GM18508 (cell line): ENCODE measurements at regions not wholly inside any gene's neighbourhood (a gene's known extent, or its start where the extent isn't known, plus 50 kb on each side); places are given as distances from the start of the nearest gene placed in this dataset.
"Not testable (repeated sequence)": the region's sequence is repeated elsewhere in the genome, so short reads cannot be mapped to it uniquely, and the experiment has no call there.

Experiments
- ATAC-seq: cut with Tn5 transposase; IDR thresholded peaks from one replicate; pipeline ENCODE4 v1.9.1; 2021; ENCODE audit warnings: moderate number of reproducible peaks; ENCODE audit not compliant: insufficient read depth, unreplicated experiment

GRCh38 chr3:110494728-110495127 is 576.9 kb upstream of the NECTIN3 start:
- no peak for ATAC-seq

- no peak for ATAC-seq
These were observed 576.3 kb upstream of the NECTIN3 start for GRCh38 chr3:110495201-110495927.

GRCh38 chr3:110504401-110504800 is 567.2 kb upstream of the NECTIN3 start:
- ATAC-seq: no peak

- ATAC-seq: no peak
These were observed 566.7 kb upstream of the NECTIN3 start for GRCh38 chr3:110504901-110505300.

DNA sequence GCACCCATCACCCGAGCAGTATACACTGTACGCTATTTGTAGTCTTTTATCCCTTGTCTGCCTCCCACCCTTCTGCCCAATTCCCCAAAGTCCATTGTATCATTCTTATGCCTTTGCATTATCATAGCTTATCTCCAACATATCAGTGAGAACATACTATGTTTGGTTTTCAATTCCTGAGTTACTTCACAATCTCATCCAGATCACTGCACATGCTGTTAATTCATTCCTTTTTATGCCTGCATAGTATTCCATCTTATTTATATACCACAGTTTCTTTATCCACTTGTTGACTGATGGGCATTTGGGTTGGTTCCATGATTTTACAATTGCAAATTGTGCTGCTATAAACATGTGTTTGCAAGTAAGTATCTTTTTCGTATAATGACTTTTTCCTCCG is 564.7 kb upstream of the NECTIN3 start:
- no peak for ATAC-seq

- ATAC-seq: not testable (repeated sequence)
These were observed 564.0 kb upstream of the NECTIN3 start for GRCh38 chr3:110507570-110507969.

DNA sequence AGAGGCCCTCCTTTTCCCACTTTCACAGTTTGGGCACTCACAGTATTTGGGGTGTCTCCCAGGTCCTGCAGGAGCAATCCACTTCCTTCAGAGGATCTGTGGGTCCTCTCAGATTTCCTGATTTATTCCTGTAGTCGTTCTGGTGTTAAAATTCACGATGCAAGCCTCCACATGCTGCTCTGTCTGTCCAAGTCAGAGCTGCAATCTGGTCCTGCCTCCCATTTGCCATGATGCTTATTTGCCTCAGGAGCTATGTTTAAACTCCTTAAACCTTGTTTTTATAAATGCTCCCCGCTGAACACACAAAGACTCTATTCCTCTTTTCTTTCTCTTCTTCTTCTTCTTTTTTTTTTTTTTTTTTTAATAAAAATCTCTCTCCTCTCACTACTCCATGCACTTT is 558.7 kb upstream of the NECTIN3 start:
- no peak for ATAC-seq

DNA sequence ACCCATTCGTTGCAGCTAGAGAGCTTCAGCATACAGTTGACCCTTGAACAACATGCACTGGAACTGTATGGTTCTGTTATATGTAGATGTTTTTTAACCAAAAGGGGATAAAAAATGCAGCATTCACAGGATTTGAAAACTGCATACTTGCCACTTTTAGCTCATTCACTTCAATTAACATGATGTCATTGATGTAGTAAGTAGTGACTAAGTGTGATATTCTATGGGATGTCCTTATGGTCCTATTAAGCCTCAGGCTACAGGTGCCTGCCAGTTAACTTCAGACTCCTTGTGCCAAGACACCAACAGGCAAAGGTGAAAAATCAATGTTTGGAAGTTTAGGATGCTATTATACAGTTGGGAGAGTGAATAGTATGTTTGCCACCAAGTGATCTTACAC is 553.6 kb upstream of the NECTIN3 start:
- no peak for ATAC-seq

GRCh38 chr3:110519071-110519470 is 552.5 kb upstream of the NECTIN3 start:
- ATAC-seq: no peak

- no peak for ATAC-seq
These were observed 550.6 kb upstream of the NECTIN3 start for GRCh38 chr3:110521019-110521418.

DNA sequence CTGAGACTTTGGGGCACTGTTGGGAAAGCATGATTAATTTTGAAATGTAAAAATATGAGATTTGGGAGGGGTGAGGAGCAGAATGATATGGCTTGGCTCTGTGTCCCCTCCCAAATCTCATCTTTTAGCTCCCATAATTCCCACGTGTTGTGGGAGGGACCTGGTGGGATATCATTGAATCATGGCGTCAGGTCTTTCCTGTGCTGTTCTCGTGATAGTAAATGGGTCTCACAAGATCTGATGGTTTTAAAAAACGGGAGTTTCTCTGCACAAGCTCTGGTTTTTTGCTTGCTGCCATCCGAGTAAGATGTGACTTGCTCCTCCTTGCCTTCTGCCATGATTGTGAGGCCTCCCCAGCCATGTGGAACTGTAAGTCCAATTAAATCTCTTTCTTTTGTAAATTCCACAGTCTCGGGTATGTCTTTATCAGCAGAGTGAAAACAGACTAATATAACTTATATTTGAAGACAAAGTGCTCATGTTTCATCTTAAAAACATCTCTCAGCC is 546.0 kb upstream of the NECTIN3 start:
- not testable (repeated sequence) for ATAC-seq

GRCh38 chr3:110526777-110527727 is 544.6 kb upstream of the NECTIN3 start:
- ATAC-seq: no peak

DNA sequence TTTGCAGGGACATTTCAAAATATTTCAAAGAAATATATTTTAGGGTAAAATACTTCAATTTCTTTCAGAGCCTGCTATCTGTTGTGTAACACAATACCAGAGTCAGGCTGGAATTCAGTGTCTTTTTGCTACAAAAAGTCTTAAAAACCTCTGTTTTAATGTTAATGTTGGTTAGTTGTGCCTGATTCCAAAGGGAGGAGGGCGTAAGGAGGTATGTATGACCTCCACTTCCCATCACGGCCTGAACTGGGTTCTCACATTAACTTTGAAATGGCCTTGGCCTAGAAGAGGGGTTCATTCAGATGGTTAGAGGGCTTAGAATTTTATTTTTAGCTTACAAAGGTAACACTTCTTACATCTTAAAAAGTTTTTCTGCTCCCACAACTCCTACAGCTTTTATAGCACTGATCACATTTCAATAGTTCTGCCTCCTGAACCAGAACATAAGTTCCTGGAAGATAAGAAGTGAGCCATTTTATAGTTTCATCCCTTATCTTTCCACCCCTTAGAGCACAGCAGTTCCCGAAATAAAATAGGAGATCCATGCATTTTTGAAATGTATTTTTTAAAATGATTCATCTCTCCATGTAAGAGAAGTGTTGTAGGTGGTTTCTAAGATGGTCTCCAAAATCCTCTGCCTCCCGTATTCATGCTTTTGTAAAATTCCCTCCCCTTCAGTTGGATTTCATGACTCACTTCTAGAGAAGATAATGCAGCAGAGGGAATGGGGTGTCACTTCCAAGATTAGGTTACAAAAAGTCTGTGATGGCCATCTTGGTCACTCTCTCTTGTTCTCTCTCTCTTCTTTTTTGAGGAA is 543.1 kb upstream of the NECTIN3 start:
- no peak for ATAC-seq

DNA sequence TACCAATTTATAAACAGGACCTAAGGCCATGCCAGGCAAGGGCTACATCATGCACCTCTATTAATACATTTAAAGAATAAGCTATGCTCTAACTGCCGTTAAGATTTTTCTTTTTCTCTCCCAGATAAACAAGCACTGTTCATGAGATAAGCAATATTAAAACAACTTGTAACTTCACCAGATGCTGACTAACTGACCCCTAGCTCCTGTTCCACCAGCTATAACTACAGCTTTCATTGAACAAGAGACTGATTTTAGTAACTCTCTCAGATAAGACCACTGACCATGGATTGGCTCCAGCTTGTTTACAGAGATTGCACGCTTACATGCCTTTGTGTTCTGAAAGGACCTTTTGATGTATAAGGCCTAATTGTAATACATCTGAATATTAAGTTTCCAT is 540.7 kb upstream of the NECTIN3 start:
- no peak for ATAC-seq

DNA sequence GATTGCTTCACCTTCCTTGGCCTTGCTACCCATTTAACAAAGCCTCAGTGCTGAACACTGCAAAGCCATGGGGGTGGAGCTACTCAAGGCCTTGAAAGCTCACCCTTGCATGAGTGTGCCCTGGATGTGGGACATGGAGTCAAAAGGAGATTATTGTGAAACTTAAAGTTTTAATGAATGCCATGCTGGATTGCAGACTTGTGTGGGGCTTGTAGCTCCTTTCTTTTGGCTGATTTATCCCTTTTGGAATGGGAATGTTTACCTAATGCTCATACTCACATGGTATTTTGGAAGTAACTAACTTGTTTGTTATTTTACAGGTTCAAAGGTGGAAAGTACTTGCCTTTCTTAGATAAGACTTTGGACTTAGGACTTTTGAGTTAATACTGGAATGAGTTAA is 538.5 kb upstream of the NECTIN3 start:
- ATAC-seq: no peak

- no peak for ATAC-seq
These were observed 529.0 kb upstream of the NECTIN3 start for GRCh38 chr3:110542552-110543150.

DNA sequence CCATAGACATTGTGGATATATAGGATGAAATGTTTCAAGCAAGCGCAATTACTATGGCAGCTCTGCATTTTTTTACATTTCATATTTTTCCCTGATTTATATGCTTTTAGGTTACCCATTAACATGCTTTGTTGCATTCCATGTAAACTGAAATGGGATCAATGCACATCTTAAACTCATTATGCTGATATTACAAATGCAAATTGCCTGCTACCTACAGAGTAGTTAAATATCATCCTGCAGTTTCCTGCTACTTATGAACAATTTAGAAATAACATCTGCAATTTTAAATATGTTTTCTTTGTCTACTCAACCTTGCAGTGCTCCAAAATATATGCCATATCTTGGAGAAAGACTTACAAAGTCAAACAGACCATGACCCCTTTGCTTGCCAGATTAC is 526.9 kb upstream of the NECTIN3 start:
- ATAC-seq: no peak

GRCh38 chr3:110550511-110550910 is 521.1 kb upstream of the NECTIN3 start:
- no peak for ATAC-seq

DNA sequence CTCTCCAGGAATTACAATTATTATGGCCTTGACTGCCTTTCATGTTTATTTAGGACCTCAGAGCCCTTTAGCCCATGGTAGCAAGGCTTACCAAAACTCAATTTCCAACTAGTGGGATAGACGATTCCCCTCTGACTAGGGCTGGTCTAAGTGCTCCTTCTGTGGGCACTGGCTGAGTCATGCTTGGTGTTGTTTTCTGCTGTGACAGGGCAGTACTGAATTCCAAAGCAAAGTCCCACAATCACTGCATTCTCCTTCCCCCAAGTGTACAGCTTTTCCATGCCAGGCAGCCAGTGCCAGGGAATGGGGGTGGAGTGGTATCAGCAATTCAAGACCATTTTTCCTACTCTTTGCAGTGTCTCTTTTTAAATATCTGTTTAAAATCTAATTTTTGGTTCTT is 509.0 kb upstream of the NECTIN3 start:
- no peak for ATAC-seq

DNA sequence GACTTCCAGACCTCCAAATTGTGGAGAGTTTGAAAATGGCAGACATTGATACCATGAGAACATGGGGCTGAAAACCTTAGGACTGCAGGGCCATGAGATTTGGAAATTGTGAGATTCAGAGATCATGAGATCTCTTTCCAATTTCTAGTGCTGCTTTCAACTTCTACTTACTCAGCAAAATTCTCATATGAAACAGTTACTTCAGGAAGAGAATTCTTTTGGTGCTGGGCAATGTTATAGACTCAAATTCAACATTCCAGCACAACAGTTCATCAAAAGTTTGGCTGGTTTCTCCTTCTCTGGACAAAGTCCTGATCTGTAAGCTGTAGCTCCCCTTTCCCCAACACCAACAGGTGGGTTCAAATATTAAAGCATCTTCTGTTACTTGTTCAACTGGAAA is 506.9 kb upstream of the NECTIN3 start:
- no peak for ATAC-seq
